Kidney epithelial cell (primary cell): ENCODE measurements at regions not wholly inside any gene's neighbourhood (a gene's known extent, or its start where the extent isn't known, plus 50 kb on each side); places are given as distances from the start of the nearest gene placed in this dataset.
"Not testable (repeated sequence)": the region's sequence is repeated elsewhere in the genome, so short reads cannot be mapped to it uniquely, and the experiment has no call there.

Experiments
- DNase-seq: peaks from one replicate; pipeline ENCODE4 v3.0.0-alpha.2; 2010; ENCODE audit warnings: low read depth
- H3K27me3 ChIP-seq: 2 replicates; pipeline ENCODE4 v1.6.0; 2011; ENCODE audit warnings: low read length; ENCODE audit not compliant: control insufficient read depth, insufficient read depth
- H3K36me3 ChIP-seq: 2 replicates; pipeline ENCODE4 v1.5.1; 2011; ENCODE audit warnings: low read length; ENCODE audit not compliant: control insufficient read depth, insufficient read depth
- H3K4me3 ChIP-seq: 2 replicates; pipeline ENCODE4 v1.5.1; 2011; ENCODE audit warnings: low read depth, mild to moderate bottlenecking, control low read depth, low read length
- TF ChIP-seq, protein P1 (sequence below): IDR thresholded peaks from 2 replicates; pipeline ENCODE4 v1.5.1; 2011; ENCODE audit warnings: mild to moderate bottlenecking, moderate library complexity, low read length, control low read depth, inconsistent platforms; ENCODE audit not compliant: insufficient read depth, poor library complexity, severe bottlenecking

DNA sequence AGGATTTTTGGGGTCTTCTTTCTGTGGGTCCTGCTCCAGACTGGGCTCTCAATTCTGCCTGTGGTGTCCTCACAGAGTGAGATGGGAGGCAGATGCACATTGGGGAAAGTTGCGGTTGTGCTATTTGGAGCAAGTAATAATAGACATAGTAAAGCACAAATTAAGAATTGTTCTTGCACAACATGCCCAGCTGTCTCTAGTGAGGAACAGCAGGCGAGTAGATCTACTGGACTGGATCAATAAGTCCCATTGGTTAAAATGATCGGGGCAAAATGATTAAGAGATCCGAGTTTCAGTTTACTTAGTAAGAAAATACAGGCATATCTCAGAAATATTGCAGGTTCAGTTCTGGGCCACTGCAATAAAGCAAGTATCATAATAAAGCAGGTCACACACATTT is 448.3 kb upstream of the PROX1 start:
- no peak for DNase-seq
- Histone ChIP-seq H3K4me3 (no peak overlapping the region), H3K36me3 (no peaks in the 10 kb centered on the region), H3K27me3 (no peaks in the 10 kb centered on the region)
- TF ChIP-seq, protein P1, sequence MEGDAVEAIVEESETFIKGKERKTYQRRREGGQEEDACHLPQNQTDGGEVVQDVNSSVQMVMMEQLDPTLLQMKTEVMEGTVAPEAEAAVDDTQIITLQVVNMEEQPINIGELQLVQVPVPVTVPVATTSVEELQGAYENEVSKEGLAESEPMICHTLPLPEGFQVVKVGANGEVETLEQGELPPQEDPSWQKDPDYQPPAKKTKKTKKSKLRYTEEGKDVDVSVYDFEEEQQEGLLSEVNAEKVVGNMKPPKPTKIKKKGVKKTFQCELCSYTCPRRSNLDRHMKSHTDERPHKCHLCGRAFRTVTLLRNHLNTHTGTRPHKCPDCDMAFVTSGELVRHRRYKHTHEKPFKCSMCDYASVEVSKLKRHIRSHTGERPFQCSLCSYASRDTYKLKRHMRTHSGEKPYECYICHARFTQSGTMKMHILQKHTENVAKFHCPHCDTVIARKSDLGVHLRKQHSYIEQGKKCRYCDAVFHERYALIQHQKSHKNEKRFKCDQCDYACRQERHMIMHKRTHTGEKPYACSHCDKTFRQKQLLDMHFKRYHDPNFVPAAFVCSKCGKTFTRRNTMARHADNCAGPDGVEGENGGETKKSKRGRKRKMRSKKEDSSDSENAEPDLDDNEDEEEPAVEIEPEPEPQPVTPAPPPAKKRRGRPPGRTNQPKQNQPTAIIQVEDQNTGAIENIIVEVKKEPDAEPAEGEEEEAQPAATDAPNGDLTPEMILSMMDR: no peak

DNA sequence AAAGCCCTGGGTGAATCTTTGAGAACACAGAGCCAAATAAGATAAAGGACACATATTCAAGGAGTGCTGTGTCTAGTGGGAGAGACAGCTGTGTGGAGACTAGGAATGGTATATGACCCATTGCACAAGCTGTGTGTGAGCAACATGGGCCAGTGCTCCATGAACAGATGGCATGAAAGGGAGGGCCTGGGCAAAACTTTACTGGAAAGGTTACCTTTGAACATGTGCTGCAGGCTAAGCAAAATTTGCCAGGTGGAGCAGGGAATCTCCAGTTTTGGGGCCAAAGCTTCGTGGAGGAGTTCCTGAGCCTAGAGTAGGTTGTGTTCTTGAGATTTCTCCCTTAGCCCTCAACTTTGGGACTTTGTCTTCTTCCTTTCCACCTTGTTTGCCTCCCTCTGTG is 446.1 kb upstream of the PROX1 start:
- TF ChIP-seq, protein P1: no peak
- Histone ChIP-seq H3K36me3 (no peaks in the 10 kb centered on the region), H3K27me3 (no peaks in the 10 kb centered on the region), H3K4me3 (no peak overlapping the region)
- no peak for DNase-seq

DNA sequence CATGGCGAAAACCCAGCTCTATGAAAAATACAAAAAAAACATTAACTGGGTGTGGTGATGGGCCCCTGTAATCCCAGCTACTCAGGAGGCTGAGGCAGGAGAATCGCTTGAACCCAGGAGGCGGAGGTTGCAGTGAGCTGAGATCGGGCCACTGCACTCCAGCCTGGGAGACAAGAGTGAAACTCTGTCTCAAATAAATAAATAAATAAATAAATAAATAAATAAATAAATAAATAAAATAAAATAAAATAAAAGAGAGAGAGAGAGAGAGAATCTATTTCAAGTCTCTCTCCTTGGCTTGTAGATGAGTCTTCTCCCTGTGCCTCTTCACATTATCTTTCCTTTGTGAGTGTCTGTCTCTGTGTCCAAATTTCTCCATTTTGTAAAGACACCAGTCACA is 442.6 kb upstream of the PROX1 start:
- H3K27me3 ChIP-seq, H3K4me3 ChIP-seq, DNase-seq, H3K36me3 ChIP-seq: not testable (repeated sequence)

DNA sequence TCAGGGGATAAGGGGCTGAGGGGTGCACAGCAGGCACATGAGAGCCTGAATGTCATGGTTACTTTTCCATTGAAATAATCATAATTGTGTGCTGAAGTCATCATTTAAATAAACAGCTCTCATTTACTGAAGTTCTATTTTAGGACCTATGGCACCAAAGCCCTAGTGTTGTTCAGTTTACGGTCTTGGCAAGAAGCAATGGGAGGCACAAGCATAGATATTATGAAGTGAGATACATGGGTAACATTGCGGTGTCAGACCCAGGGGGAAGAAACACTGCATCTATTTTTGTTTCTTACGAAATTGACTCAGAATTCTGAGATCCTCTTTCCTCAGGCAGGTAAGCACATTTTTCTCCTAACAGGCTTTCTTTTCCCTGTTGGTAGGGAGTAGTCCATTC is 437.8 kb upstream of the PROX1 start:
- Histone ChIP-seq H3K4me3 (no peak overlapping the region), H3K36me3 (no peaks in the 10 kb centered on the region), H3K27me3 (no peaks in the 10 kb centered on the region)
- TF ChIP-seq, protein P1: no peak
- DNase-seq: no peak

DNA sequence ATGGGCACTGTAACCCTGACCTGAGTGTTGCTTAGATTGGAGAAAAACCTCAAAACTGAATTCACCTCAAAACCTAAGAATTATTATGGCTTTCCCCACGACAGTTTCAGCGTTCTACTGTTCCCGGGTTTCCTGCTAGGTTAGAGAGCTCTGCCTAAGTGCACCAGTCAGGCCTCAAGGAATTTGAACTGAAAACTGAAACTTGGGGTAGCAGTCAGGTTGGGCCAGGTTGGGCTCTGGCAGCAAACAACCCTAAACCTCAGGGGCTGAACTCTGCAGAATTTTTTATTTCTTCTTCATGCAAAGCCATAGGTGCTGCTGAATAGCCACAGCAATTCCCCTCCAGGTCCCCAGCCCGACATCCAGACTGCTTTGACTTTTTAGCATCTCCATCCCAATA is 437.0 kb upstream of the PROX1 start:
- Histone ChIP-seq H3K27me3 (no peaks in the 10 kb centered on the region), H3K4me3 (no peak overlapping the region), H3K36me3 (no peaks in the 10 kb centered on the region)
- DNase-seq: no peak
- TF ChIP-seq, protein P1: no peak

DNA sequence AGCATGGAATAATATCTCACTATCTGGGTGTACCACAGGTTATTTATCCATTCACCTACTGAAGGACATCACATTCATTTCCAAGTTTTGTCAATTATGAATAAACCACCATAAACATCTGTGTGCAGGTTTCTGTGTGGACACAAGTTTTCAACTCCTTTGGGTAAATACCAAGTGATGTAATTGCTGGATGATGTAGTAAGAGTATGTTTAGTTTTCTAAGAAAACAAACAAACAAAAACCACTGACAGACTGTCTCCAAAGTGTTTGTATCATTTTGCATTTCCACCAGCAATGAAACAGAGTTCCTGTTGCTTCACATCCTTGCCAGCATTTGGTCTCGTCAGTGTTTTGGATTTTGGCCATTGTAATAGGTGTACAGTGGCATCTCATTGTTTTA is 435.7 kb upstream of the PROX1 start:
- no peak for DNase-seq
- H3K27me3 ChIP-seq: no peaks in the 10 kb centered on the region
- TF ChIP-seq, protein P1: no peak

DNA sequence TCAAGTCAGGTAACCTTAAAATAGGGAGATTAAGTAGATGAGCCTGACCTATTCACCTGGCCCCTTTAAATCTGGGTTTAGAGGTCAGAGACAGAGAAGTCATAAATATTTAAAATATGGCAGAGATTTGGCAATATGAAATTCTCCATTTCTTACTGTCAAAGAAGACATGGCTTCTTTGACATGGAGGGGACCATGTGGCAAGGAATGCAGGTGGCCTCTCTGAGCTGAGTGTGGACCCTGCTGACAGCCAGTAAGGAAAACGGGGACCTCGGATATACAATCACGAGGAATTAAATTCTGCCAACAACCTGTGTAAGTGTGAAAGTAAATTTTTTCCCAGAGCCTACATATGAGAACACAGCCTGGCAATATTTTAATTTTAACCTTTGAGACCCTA is 427.5 kb upstream of the PROX1 start:
- no peaks in the 10 kb centered on the region for H3K27me3 ChIP-seq
- H3K36me3 ChIP-seq: no peaks in the 10 kb centered on the region
- TF ChIP-seq, protein P1: no peak

More for the DNA sequence above, 435.7 kb upstream of the PROX1 start:
- no peak overlapping the region for H3K4me3 ChIP-seq
- no peaks in the 10 kb centered on the region for H3K36me3 ChIP-seq

More for the DNA sequence above, 427.5 kb upstream of the PROX1 start:
- DNase-seq: no peak
- no peak overlapping the region for H3K4me3 ChIP-seq
